ENCODE measurements at regions not wholly inside any gene's neighbourhood (a gene's known extent, or its start where the extent isn't known, plus 50 kb on each side); places are given as distances from the start of the nearest gene placed in this dataset.

DNA sequence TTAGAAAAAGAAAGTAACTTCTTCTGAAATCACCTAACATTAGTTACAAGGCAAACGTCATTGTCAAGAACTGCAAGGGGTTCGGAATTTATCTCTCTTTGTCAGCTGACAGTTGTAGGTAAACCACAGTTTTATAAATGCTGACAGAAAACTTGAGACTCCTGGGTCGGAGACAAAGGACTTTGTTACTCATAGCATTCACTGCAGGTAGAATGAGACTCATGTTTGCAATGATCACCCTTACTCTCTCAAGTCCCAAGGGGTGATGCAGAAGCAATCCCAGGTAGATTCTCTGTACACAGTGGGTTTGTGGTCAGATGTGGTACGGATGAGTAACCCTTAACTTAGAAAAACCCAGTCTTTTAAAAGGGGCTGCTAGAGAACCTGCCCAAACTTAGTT lies 757.8 kb downstream of the TRIB2 start (continued):
- TF ChIP-seq, protein P1, sequence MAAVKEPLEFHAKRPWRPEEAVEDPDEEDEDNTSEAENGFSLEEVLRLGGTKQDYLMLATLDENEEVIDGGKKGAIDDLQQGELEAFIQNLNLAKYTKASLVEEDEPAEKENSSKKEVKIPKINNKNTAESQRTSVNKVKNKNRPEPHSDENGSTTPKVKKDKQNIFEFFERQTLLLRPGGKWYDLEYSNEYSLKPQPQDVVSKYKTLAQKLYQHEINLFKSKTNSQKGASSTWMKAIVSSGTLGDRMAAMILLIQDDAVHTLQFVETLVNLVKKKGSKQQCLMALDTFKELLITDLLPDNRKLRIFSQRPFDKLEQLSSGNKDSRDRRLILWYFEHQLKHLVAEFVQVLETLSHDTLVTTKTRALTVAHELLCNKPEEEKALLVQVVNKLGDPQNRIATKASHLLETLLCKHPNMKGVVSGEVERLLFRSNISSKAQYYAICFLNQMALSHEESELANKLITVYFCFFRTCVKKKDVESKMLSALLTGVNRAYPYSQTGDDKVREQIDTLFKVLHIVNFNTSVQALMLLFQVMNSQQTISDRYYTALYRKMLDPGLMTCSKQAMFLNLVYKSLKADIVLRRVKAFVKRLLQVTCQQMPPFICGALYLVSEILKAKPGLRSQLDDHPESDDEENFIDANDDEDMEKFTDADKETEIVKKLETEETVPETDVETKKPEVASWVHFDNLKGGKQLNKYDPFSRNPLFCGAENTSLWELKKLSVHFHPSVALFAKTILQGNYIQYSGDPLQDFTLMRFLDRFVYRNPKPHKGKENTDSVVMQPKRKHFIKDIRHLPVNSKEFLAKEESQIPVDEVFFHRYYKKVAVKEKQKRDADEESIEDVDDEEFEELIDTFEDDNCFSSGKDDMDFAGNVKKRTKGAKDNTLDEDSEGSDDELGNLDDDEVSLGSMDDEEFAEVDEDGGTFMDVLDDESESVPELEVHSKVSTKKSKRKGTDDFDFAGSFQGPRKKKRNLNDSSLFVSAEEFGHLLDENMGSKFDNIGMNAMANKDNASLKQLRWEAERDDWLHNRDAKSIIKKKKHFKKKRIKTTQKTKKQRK (IDR thresholded peaks at IDR 0.05; ENCODE audit: low read depth, low read length), result no peak
- TF ChIP-seq, protein P2, sequence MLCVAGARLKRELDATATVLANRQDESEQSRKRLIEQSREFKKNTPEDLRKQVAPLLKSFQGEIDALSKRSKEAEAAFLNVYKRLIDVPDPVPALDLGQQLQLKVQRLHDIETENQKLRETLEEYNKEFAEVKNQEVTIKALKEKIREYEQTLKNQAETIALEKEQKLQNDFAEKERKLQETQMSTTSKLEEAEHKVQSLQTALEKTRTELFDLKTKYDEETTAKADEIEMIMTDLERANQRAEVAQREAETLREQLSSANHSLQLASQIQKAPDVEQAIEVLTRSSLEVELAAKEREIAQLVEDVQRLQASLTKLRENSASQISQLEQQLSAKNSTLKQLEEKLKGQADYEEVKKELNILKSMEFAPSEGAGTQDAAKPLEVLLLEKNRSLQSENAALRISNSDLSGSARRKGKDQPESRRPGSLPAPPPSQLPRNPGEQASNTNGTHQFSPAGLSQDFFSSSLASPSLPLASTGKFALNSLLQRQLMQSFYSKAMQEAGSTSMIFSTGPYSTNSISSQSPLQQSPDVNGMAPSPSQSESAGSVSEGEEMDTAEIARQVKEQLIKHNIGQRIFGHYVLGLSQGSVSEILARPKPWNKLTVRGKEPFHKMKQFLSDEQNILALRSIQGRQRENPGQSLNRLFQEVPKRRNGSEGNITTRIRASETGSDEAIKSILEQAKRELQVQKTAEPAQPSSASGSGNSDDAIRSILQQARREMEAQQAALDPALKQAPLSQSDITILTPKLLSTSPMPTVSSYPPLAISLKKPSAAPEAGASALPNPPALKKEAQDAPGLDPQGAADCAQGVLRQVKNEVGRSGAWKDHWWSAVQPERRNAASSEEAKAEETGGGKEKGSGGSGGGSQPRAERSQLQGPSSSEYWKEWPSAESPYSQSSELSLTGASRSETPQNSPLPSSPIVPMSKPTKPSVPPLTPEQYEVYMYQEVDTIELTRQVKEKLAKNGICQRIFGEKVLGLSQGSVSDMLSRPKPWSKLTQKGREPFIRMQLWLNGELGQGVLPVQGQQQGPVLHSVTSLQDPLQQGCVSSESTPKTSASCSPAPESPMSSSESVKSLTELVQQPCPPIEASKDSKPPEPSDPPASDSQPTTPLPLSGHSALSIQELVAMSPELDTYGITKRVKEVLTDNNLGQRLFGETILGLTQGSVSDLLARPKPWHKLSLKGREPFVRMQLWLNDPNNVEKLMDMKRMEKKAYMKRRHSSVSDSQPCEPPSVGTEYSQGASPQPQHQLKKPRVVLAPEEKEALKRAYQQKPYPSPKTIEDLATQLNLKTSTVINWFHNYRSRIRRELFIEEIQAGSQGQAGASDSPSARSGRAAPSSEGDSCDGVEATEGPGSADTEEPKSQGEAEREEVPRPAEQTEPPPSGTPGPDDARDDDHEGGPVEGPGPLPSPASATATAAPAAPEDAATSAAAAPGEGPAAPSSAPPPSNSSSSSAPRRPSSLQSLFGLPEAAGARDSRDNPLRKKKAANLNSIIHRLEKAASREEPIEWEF (IDR thresholded peaks at IDR 0.05; ENCODE audit: insufficient replicate concordance, low read depth, low read length), result peak; percentile 20

DNA sequence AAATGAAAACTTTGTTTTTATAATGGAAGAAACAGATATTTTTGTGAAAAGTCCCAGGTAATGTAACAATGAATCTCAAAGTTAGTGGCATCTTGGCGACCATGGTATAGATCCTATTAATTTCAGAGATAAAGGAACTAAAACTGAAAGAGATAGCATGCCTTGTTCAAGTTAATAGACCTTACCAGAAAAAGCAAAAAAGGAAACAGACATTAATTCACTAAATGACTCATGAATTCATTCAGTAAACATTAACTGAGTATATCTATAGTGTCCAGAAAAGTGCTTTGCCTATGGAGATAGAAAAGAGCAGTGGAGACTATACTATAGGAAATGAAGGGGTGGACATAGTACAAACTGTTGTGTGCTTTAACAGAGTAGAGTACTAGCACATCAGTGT lies 763.3 kb downstream of the TRIB2 start:
- intact Hi-C loops (cut with micrococcal nuclease; ENCODE audit: unreplicated experiment), result no loop called here
- Histone ChIP-seq H3K9me3 (replicated peaks; ENCODE audit: control insufficient read depth, insufficient read depth, low read length) (peaks cover 2% of the 10 kb centered on the region; the same call in 2 of the 3 replicates), H3K4me2 (ENCODE audit: control insufficient read depth, insufficient read depth) (peak overlapping the region; percentile 42; the same call in 1 of the 2 replicates), H3K9ac (ENCODE audit: control insufficient read depth, insufficient read depth, low read length) (no peak overlapping the region), H3K4me1 (ENCODE audit: control insufficient read depth, insufficient read depth, low read length) (peaks cover 3% of the 10 kb centered on the region; the same call in 1 of the 2 replicates), H2AFZ (ENCODE audit: control insufficient read depth, low read depth, low read length) (no peak overlapping the region), H4K20me1 (ENCODE audit: control insufficient read depth, insufficient read depth) (no peaks in the 10 kb centered on the region), H3K27ac (ENCODE audit: control insufficient read depth, insufficient read depth) (no peak overlapping the region), H3K4me3 (no peak overlapping the region), H3K27me3 (replicated peaks in 1 of 2; ENCODE audit: control insufficient read depth in 2 of 2, insufficient read depth in 2 of 2, low read length in 1 of 2) (no peaks in the 10 kb centered on the region), H3K79me2 (ENCODE audit: control insufficient read depth, insufficient read depth, low read length) (no peaks in the 10 kb centered on the region), H3K36me3 (ENCODE audit: control insufficient read depth in 2 of 2, insufficient read depth in 2 of 2, low read length in 1 of 2) (no peaks in the 10 kb centered on the region)
- ChIA-PET RAD21 (ENCODE audit: unreplicated experiment) (interaction anchor here (0.9 to 1.3 kb wide), 2 partner anchors 14 to 45 kb away, joined by 3 to 4 read pairs; no protein-coding TSS in a partner anchor), CTCF (no interaction called here), SMC1A (ENCODE audit: uncharacterized antibody, unreplicated experiment) (interaction anchor here (1.3 to 1.9 kb wide), 2 partner anchors 19 to 43 kb away, joined by 4 read pairs; no protein-coding TSS in a partner anchor), POLR2A (no interaction called here)
- 0% methylated on average over 1 of the region's 1 CpG for WGBS (ENCODE audit: insufficient coverage, insufficient replicate concordance, low lambda C conversion rate, missing lambda C conversion rate)
- no peak for FAIRE-seq
- peak; percentile 27 for DNase-seq (ENCODE audit: low read depth, low spot score)
- in situ Hi-C loops (cut with MboI), result no loop called here
- peak; percentile 90 for ATAC-seq
- no TSS peak for BruUV-seq (replicated peaks)
- TF ChIP-seq JUND (IDR thresholded peaks at IDR 0.05; ENCODE audit: low read depth, low read length), result peak; percentile 70
- no peak for TF ChIP-seq ZZZ3 (IDR thresholded peaks at IDR 0.05; ENCODE audit: control insufficient read depth, insufficient read length, low read depth)
- TF ChIP-seq RAD51 (IDR thresholded peaks at IDR 0.05), result no peak
- TF ChIP-seq FOXM1 (IDR thresholded peaks at IDR 0.05; ENCODE audit: low read depth, low read length), result no peak; the same call in 1 of the 2 replicates
- TF ChIP-seq ATF7 (IDR thresholded peaks at IDR 0.05; ENCODE audit: low read depth), result peak; percentile 33; the same call in 1 of the 2 replicates
- no peak for TF ChIP-seq SUZ12 (IDR thresholded peaks at IDR 0.05; ENCODE audit: unreplicated experiment)
- peak; percentile 81 for TF ChIP-seq JUNB (IDR thresholded peaks at IDR 0.05)
- TF ChIP-seq, protein P3, sequence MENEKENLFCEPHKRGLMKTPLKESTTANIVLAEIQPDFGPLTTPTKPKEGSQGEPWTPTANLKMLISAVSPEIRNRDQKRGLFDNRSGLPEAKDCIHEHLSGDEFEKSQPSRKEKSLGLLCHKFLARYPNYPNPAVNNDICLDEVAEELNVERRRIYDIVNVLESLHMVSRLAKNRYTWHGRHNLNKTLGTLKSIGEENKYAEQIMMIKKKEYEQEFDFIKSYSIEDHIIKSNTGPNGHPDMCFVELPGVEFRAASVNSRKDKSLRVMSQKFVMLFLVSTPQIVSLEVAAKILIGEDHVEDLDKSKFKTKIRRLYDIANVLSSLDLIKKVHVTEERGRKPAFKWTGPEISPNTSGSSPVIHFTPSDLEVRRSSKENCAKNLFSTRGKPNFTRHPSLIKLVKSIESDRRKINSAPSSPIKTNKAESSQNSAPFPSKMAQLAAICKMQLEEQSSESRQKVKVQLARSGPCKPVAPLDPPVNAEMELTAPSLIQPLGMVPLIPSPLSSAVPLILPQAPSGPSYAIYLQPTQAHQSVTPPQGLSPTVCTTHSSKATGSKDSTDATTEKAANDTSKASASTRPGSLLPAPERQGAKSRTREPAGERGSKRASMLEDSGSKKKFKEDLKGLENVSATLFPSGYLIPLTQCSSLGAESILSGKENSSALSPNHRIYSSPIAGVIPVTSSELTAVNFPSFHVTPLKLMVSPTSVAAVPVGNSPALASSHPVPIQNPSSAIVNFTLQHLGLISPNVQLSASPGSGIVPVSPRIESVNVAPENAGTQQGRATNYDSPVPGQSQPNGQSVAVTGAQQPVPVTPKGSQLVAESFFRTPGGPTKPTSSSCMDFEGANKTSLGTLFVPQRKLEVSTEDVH (IDR thresholded peaks at IDR 0.05; ENCODE audit: low read depth, partially characterized antibody), result no peak
- TF ChIP-seq MXI1 (IDR thresholded peaks at IDR 0.05; ENCODE audit: low read depth, low read length), result no peak
- no peak for TF ChIP-seq HDAC6 (IDR thresholded peaks at IDR 0.05; ENCODE audit: unreplicated experiment)
